GM21786 (cell line): ENCODE measurements at regions not wholly inside any gene's neighbourhood (a gene's known extent, or its start where the extent isn't known, plus 50 kb on each side); places are given as distances from the start of the nearest gene placed in this dataset.
"Not testable (repeated sequence)": the region's sequence is repeated elsewhere in the genome, so short reads cannot be mapped to it uniquely, and the experiment has no call there.

ENCODE experiments used
- ATAC-seq: cut with Tn5 transposase; IDR thresholded peaks from one replicate; pipeline ENCODE4 v1.9.1; 2021; ENCODE audit not compliant: unreplicated experiment

- ATAC-seq, result no peak
Measured at GRCh38 chr3:20310629-20311028, 124.6 kb upstream of the SGO1 start.

- ATAC-seq, result no peak
Measured at GRCh38 chr3:20307383-20307782, 121.4 kb upstream of the SGO1 start.

GRCh38 chr3:20305647-20306046 lies 119.6 kb upstream of the SGO1 start:
- ATAC-seq, result no peak

- no peak for ATAC-seq
Measured at GRCh38 chr3:20302766-20303165, 116.8 kb upstream of the SGO1 start.

GRCh38 chr3:20288050-20288449 lies 102.0 kb upstream of the SGO1 start:
- ATAC-seq, result no peak

GRCh38 chr3:20280257-20280656 lies 94.3 kb upstream of the SGO1 start:
- no peak for ATAC-seq

- ATAC-seq, result not testable (repeated sequence)
Measured at GRCh38 chr3:20265977-20266376, 80.0 kb upstream of the SGO1 start.

GRCh38 chr3:20264900-20265567 lies 79.0 kb upstream of the SGO1 start:
- no peak for ATAC-seq

GRCh38 chr3:20258371-20258770 lies 72.4 kb upstream of the SGO1 start:
- ATAC-seq, result no peak

GRCh38 chr3:20256144-20256543 lies 70.1 kb upstream of the SGO1 start:
- peak; percentile 86 for ATAC-seq

GRCh38 chr3:20254268-20255117 lies 68.5 kb upstream of the SGO1 start:
- ATAC-seq, result no peak

- no peak for ATAC-seq
Measured at GRCh38 chr3:20250786-20251185, 64.8 kb upstream of the SGO1 start.

GRCh38 chr3:20250314-20250713 lies 64.3 kb upstream of the SGO1 start:
- no peak for ATAC-seq

- peak; percentile 87 for ATAC-seq
Measured at GRCh38 chr3:20246662-20247061, 60.7 kb upstream of the SGO1 start.

GRCh38 chr3:20245781-20246180 lies 59.8 kb upstream of the SGO1 start:
- ATAC-seq, result no peak

GRCh38 chr3:20240154-20240883 lies 54.3 kb upstream of the SGO1 start:
- no peak for ATAC-seq

GRCh38 chr3:20238199-20238598 lies 52.2 kb upstream of the SGO1 start:
- ATAC-seq, result not testable (repeated sequence)

GRCh38 chr3:20236603-20237002 lies 50.6 kb upstream of the SGO1 start:
- ATAC-seq, result no peak
